Upper lobe of left lung (tissue), 4 donors: ENCODE measurements at regions not wholly inside any gene's neighbourhood (a gene's known extent, or its start where the extent isn't known, plus 50 kb on each side); places are given as distances from the start of the nearest gene placed in this dataset.

Source experiments
- POLR2AphosphoS5 ChIP-seq, 2 donors: sonication (generic); formaldehyde crosslinking; IDR thresholded peaks; one replicate each; pipeline ENCODE4 v1.5.1; 2017; ENCODE audit warnings: antibody characterized with exemption in 2 of 2
- TF ChIP-seq, protein P1 (sequence below), 6 experiments: fragments of 450-650 bp in 4 of 6; fragments of 200-600 bp in 2 of 6; sonication (generic) in 2 of 6; IDR thresholded peaks; one replicate each; pipeline ENCODE4 v1.5.1; 2016 to 2019; ENCODE audit warnings: antibody characterized with exemption in 6 of 6

DNA sequence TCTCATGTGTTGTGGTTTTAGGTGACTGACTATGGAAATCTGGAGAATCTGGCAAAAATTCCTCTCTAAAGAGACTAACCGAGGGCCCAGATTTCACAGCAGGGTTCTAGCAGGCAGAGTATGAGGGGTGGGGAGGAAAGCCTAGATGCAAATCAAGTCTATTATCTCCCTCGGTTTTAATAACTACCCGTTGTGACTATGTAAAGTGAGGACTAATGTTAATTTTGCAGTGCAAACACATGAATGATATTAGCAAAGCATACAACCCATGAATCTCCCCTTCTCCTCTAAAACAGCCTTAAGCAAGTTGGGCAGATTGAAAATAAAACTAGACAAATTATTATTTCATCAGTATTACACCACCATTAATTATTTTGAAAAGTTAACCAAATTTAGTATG is 131.4 kb downstream of the SLITRK2 start:
- TF ChIP-seq, protein P1, sequence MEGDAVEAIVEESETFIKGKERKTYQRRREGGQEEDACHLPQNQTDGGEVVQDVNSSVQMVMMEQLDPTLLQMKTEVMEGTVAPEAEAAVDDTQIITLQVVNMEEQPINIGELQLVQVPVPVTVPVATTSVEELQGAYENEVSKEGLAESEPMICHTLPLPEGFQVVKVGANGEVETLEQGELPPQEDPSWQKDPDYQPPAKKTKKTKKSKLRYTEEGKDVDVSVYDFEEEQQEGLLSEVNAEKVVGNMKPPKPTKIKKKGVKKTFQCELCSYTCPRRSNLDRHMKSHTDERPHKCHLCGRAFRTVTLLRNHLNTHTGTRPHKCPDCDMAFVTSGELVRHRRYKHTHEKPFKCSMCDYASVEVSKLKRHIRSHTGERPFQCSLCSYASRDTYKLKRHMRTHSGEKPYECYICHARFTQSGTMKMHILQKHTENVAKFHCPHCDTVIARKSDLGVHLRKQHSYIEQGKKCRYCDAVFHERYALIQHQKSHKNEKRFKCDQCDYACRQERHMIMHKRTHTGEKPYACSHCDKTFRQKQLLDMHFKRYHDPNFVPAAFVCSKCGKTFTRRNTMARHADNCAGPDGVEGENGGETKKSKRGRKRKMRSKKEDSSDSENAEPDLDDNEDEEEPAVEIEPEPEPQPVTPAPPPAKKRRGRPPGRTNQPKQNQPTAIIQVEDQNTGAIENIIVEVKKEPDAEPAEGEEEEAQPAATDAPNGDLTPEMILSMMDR (IDR thresholded peaks at IDR 0.05), result no peak
- no peak for TF ChIP-seq POLR2AphosphoS5 (IDR thresholded peaks at IDR 0.05)
